PC-3 (cell line): ENCODE measurements at regions not wholly inside any gene's neighbourhood (a gene's known extent, or its start where the extent isn't known, plus 50 kb on each side); places are given as distances from the start of the nearest gene placed in this dataset.

Experiments used
- ATAC-seq: fragments of 200-7000 bp; cut with Tn5 transposase; 2 replicates; pipeline ENCODE4 v1.9.1; 2020; ENCODE audit warnings: mild to moderate bottlenecking, moderate library complexity
- BruUV-seq: library from RNA; stranded (reverse); fragments of 400-500 nt; replicated peaks from 2 replicates; lab custom pipeline; 2021; lab: Mats Ljungman, UMichigan
- CTCF ChIA-PET: fragments of 300-600 bp; sonication (Branson Sonifier 250); formaldehyde crosslinking; loops from one replicate; lab custom pipeline; 2022; ENCODE audit warnings: antibody characterized with exemption; lab: Charles Lee
- POLR2A ChIA-PET: fragments of 300-600 bp; sonication (Branson Sonifier 250); formaldehyde crosslinking; loops from one replicate; lab custom pipeline; 2022; ENCODE audit warnings: antibody characterized with exemption; ENCODE audit not compliant: unreplicated experiment; lab: Charles Lee
- DNase-seq: peaks from one replicate; pipeline ENCODE4 v3.0.0-alpha.2; 2015
- H2AFZ ChIP-seq: fragments of 300-600 bp; sonication (generic); 2 replicates; pipeline ENCODE4 v1.6.0; 2016; ENCODE audit warnings: antibody characterized with exemption, low read length
- H3F3A ChIP-seq: fragments of 300-600 bp; sonication (generic); one replicate; pipeline ENCODE4 v1.6.0; 2017; ENCODE audit warnings: antibody characterized with exemption, low read length, control low read depth, mild to moderate bottlenecking; ENCODE audit not compliant: unreplicated experiment
- H3K27ac ChIP-seq: fragments of 300-600 bp; sonication (generic); 2 replicates; pipeline ENCODE4 v1.5.1; 2016; ENCODE audit warnings: mild to moderate bottlenecking, low read length
- H3K27me3 ChIP-seq: fragments of 300-600 bp; sonication (generic); 2 replicates; pipeline ENCODE4 v1.6.1; 2016; ENCODE audit warnings: low read length, mixed read lengths
- H3K36me3 ChIP-seq: fragments of 300-600 bp; sonication (generic); 2 replicates; pipeline ENCODE4 v1.6.1; 2016; ENCODE audit warnings: low read depth, mixed run types, low read length, mixed read lengths
- H3K4me1 ChIP-seq: fragments of 300-600 bp; sonication (generic); 2 replicates; pipeline ENCODE4 v1.5.1; 2016; ENCODE audit warnings: low read length; ENCODE audit not compliant: insufficient read depth
- H3K4me2 ChIP-seq: fragments of 300-600 bp; sonication (generic); 2 replicates; pipeline ENCODE4 v1.6.0; 2016; ENCODE audit warnings: low read length
- H3K4me3 ChIP-seq: fragments of 300-600 bp; sonication (generic); 2 replicates; pipeline ENCODE4 v1.5.1; 2016; ENCODE audit warnings: mild to moderate bottlenecking, low read length, mixed read lengths
- H3K79me2 ChIP-seq: fragments of 300-600 bp; sonication (generic); 2 replicates; pipeline ENCODE4 v1.6.1; 2017; ENCODE audit warnings: low read length, mixed read lengths
- H3K9ac ChIP-seq: fragments of 300-600 bp; sonication (generic); 2 replicates; pipeline ENCODE4 v1.6.0; 2016; ENCODE audit warnings: mild to moderate bottlenecking, low read length
- H3K9me2 ChIP-seq: fragments of 300-600 bp; sonication (generic); replicated peaks from 2 replicates; pipeline ENCODE4 v1.6.1; 2016; ENCODE audit warnings: mixed run types, low read length, mixed read lengths
- H3K9me3 ChIP-seq: fragments of 300-600 bp; sonication (generic); 2 replicates; pipeline ENCODE4 v1.6.1; 2016; ENCODE audit warnings: low read length, mixed read lengths
- H4K20me1 ChIP-seq: fragments of 300-600 bp; sonication (generic); 2 replicates; pipeline ENCODE4 v1.6.1; 2016; ENCODE audit warnings: low read length, mixed read lengths
- EZH2 ChIP-seq: fragments of 300-600 bp; sonication (generic); IDR thresholded peaks from one replicate; pipeline ENCODE4 v1.6.1; 2017; ENCODE audit warnings: antibody characterized with exemption, mild to moderate bottlenecking, low read length; ENCODE audit not compliant: unreplicated experiment
- EZH2phosphoT487 ChIP-seq: fragments of 300-600 bp; sonication (generic); IDR thresholded peaks from 2 replicates; pipeline ENCODE4 v1.6.1; 2018; ENCODE audit warnings: mild to moderate bottlenecking, antibody characterized with exemption, low read length, borderline replicate concordance
- intact Hi-C: fragments of 100-400 bp; cut with micrococcal nuclease; formaldehyde crosslinking; loops from 2 replicates; pipeline ENCODE4 v1.9.0; 2023
- TF ChIP-seq, protein P1 (sequence below): fragments of 300-600 bp; sonication (generic); conservative IDR thresholded peaks from 2 replicates; pipeline ENCODE4 v1.5.1; 2017; ENCODE audit warnings: antibody characterized with exemption, low read depth, mild to moderate bottlenecking, low read length

GRCh38 chr1:76018045-76018444, 56.5 kb upstream of the ST6GALNAC3 start:
- H3K79me2 ChIP-seq, result no peaks in the 10 kb centered on the region
- H3K9me3 ChIP-seq, result no peaks in the 10 kb centered on the region
- ChIA-PET CTCF (no interaction called here), POLR2A (no interaction called here)
- intact Hi-C loops, result no loop called here
- no peaks in the 10 kb centered on the region for H3K9me2 ChIP-seq
- H3K4me1 ChIP-seq, result no peaks in the 10 kb centered on the region
- no TSS peak for BruUV-seq
- peaks cover 69% of the 10 kb centered on the region for H3K27me3 ChIP-seq
- no peak overlapping the region for H3K27ac ChIP-seq
- H2AFZ ChIP-seq, result no peak overlapping the region
- no peak for ATAC-seq
- H3K36me3 ChIP-seq, result no peaks in the 10 kb centered on the region
- DNase-seq, result no peak
- no peak overlapping the region for H3K9ac ChIP-seq
- H4K20me1 ChIP-seq, result no peaks in the 10 kb centered on the region
- H3K4me3 ChIP-seq, result no peak overlapping the region
- TF ChIP-seq, protein P1, sequence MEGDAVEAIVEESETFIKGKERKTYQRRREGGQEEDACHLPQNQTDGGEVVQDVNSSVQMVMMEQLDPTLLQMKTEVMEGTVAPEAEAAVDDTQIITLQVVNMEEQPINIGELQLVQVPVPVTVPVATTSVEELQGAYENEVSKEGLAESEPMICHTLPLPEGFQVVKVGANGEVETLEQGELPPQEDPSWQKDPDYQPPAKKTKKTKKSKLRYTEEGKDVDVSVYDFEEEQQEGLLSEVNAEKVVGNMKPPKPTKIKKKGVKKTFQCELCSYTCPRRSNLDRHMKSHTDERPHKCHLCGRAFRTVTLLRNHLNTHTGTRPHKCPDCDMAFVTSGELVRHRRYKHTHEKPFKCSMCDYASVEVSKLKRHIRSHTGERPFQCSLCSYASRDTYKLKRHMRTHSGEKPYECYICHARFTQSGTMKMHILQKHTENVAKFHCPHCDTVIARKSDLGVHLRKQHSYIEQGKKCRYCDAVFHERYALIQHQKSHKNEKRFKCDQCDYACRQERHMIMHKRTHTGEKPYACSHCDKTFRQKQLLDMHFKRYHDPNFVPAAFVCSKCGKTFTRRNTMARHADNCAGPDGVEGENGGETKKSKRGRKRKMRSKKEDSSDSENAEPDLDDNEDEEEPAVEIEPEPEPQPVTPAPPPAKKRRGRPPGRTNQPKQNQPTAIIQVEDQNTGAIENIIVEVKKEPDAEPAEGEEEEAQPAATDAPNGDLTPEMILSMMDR, result no peak
- TF ChIP-seq EZH2phosphoT487 (no peak), EZH2 (no peak)
- no peak overlapping the region for H3K4me2 ChIP-seq
- no peaks in the 10 kb centered on the region for H3F3A ChIP-seq

GRCh38 chr1:76021846-76022245, 52.7 kb upstream of the ST6GALNAC3 start:
- H2AFZ ChIP-seq, result no peak overlapping the region
- no peak overlapping the region for H3K4me3 ChIP-seq
- no peaks in the 10 kb centered on the region for H3K9me3 ChIP-seq
- ChIA-PET CTCF (no interaction called here), POLR2A (no interaction called here)
- no peak for ATAC-seq
- H3K27ac ChIP-seq, result no peak overlapping the region
- intact Hi-C loops, result no loop called here
- H3F3A ChIP-seq, result no peaks in the 10 kb centered on the region
- H4K20me1 ChIP-seq, result no peaks in the 10 kb centered on the region
- peaks cover 65% of the 10 kb centered on the region for H3K27me3 ChIP-seq
- no TSS peak for BruUV-seq
- no peaks in the 10 kb centered on the region for H3K79me2 ChIP-seq
- TF ChIP-seq EZH2 (no peak), EZH2phosphoT487 (no peak)
- TF ChIP-seq, protein P1, result no peak
- no peak overlapping the region for H3K4me2 ChIP-seq
- no peaks in the 10 kb centered on the region for H3K4me1 ChIP-seq
- DNase-seq, result no peak
- H3K9me2 ChIP-seq, result no peaks in the 10 kb centered on the region
- no peak overlapping the region for H3K9ac ChIP-seq
- H3K36me3 ChIP-seq, result no peaks in the 10 kb centered on the region

DNA sequence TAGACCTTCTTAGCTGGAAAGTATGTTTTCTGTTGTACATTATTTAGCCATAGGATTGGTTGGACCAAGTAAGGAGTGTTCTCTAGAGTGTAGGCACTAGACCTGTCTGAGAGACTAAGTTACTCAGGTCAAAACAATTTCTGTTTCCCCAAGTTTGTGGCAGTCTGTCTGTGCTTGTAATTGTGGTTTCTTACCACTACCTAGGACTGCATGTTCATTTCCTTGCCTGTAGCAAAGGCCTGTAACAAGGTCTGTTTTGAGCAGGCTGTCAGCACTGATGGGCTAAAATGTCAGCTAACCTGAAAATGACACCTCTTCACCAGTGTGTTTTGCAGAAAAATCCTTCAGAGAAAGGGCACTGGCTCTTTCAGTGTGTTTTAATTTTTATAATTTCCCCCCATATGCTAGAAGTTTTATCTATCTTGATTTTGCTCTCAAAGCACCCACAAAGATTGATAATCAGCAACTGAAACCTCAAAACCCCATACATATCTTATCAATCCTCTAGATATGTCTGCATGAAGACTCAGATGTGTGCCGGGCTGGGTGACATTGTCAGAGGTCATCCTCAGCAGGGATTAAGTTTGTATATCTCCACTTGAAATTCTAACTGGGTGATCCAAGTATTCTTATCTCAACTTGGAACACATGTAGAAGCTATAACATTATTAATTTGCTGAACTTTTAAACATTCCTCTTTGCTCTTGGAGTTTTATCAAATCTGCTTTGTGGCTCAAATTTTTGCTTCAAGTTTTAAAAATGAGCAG, 50.7 kb upstream of the ST6GALNAC3 start:
- Histone ChIP-seq H3K4me2 (no peak overlapping the region), H3K79me2 (no peaks in the 10 kb centered on the region), H3K9ac (no peak overlapping the region), H3K27ac (no peak overlapping the region), H3K4me1 (no peaks in the 10 kb centered on the region), H3K9me3 (no peaks in the 10 kb centered on the region), H3K27me3 (peaks cover 65% of the 10 kb centered on the region), H3K36me3 (no peaks in the 10 kb centered on the region), H4K20me1 (no peaks in the 10 kb centered on the region), H3F3A (no peaks in the 10 kb centered on the region), H3K4me3 (no peak overlapping the region), H3K9me2 (no peaks in the 10 kb centered on the region), H2AFZ (no peak overlapping the region)
- ChIA-PET CTCF (no interaction called here), POLR2A (no interaction called here)
- no TSS peak for BruUV-seq
- ATAC-seq (no peak), DNase-seq (no peak)
- intact Hi-C loops, result no loop called here
- TF ChIP-seq EZH2, result no peak
- TF ChIP-seq, protein P1, result no peak
- no peak for TF ChIP-seq EZH2phosphoT487
